ENCODE measurements at regions not wholly inside any gene's neighbourhood (a gene's known extent, or its start where the extent isn't known, plus 50 kb on each side); places are given as distances from the start of the nearest gene placed in this dataset.

DNA sequence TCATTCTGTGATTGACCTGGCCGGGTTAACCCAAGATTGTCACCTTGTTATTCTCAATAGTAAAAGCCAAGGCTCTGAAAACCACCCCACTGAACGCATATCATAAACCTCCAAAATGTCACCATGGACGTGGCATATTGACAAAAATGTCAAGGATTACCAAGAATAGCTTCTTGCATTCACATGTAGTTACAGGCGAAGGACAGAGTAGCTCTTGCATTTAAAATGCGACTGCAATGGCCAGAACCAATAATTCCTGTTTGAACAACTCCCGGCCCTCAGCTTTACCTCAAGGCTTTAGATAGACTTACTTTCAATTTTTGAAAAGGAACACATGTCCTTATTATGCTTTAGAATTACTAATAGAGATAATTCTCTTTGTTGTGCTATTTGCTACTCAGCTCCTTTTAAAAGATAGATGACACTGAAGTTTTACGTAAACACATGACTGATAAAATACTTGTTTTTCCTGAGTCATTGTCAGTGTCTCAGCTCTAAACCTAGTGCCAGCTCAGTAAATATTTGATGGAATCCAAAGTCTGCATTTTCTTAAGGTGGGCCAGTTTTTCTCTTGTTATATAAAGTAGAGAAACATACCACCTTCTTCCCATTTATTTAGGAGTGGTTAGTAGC lies 66.3 kb downstream of the CLDN34 start:
- TF ChIP-seq, protein P1, sequence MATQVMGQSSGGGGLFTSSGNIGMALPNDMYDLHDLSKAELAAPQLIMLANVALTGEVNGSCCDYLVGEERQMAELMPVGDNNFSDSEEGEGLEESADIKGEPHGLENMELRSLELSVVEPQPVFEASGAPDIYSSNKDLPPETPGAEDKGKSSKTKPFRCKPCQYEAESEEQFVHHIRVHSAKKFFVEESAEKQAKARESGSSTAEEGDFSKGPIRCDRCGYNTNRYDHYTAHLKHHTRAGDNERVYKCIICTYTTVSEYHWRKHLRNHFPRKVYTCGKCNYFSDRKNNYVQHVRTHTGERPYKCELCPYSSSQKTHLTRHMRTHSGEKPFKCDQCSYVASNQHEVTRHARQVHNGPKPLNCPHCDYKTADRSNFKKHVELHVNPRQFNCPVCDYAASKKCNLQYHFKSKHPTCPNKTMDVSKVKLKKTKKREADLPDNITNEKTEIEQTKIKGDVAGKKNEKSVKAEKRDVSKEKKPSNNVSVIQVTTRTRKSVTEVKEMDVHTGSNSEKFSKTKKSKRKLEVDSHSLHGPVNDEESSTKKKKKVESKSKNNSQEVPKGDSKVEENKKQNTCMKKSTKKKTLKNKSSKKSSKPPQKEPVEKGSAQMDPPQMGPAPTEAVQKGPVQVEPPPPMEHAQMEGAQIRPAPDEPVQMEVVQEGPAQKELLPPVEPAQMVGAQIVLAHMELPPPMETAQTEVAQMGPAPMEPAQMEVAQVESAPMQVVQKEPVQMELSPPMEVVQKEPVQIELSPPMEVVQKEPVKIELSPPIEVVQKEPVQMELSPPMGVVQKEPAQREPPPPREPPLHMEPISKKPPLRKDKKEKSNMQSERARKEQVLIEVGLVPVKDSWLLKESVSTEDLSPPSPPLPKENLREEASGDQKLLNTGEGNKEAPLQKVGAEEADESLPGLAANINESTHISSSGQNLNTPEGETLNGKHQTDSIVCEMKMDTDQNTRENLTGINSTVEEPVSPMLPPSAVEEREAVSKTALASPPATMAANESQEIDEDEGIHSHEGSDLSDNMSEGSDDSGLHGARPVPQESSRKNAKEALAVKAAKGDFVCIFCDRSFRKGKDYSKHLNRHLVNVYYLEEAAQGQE (IDR thresholded peaks at IDR 0.05; ENCODE audit: unreplicated experiment), result no peak
- TF ChIP-seq EZH2 (IDR thresholded peaks at IDR 0.05; ENCODE audit: low read depth, unreplicated experiment) (no peak), POLR2AphosphoS5 (IDR thresholded peaks at IDR 0.05; ENCODE audit: low read depth) (no peak), EZH2phosphoT487 (IDR thresholded peaks at IDR 0.05; ENCODE audit: unreplicated experiment) (no peak), JUNB (IDR thresholded peaks at IDR 0.05; ENCODE audit: unreplicated experiment) (no peak), ZNF331 (CRISPR knock-in tag; IDR thresholded peaks at IDR 0.05; ENCODE audit: low read depth) (no peak)
- TF ChIP-seq, protein P2, sequence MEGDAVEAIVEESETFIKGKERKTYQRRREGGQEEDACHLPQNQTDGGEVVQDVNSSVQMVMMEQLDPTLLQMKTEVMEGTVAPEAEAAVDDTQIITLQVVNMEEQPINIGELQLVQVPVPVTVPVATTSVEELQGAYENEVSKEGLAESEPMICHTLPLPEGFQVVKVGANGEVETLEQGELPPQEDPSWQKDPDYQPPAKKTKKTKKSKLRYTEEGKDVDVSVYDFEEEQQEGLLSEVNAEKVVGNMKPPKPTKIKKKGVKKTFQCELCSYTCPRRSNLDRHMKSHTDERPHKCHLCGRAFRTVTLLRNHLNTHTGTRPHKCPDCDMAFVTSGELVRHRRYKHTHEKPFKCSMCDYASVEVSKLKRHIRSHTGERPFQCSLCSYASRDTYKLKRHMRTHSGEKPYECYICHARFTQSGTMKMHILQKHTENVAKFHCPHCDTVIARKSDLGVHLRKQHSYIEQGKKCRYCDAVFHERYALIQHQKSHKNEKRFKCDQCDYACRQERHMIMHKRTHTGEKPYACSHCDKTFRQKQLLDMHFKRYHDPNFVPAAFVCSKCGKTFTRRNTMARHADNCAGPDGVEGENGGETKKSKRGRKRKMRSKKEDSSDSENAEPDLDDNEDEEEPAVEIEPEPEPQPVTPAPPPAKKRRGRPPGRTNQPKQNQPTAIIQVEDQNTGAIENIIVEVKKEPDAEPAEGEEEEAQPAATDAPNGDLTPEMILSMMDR (conservative IDR thresholded peaks at IDR 0.05; ENCODE audit: low read depth in 2 of 2), result no peak
- TF ChIP-seq, protein P3, sequence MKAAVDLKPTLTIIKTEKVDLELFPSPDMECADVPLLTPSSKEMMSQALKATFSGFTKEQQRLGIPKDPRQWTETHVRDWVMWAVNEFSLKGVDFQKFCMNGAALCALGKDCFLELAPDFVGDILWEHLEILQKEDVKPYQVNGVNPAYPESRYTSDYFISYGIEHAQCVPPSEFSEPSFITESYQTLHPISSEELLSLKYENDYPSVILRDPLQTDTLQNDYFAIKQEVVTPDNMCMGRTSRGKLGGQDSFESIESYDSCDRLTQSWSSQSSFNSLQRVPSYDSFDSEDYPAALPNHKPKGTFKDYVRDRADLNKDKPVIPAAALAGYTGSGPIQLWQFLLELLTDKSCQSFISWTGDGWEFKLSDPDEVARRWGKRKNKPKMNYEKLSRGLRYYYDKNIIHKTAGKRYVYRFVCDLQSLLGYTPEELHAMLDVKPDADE (IDR thresholded peaks at IDR 0.05), result no peak

Data from GM23338 (cell line).